HG03139 (cell line): ENCODE measurements at regions not wholly inside any gene's neighbourhood (a gene's known extent, or its start where the extent isn't known, plus 50 kb on each side); places are given as distances from the start of the nearest gene placed in this dataset.
"Not testable (repeated sequence)": the region's sequence is repeated elsewhere in the genome, so short reads cannot be mapped to it uniquely, and the experiment has no call there.

Source experiments
- ATAC-seq: cut with Tn5 transposase; IDR thresholded peaks from one replicate; pipeline ENCODE4 v1.9.1; 2021; ENCODE audit not compliant: unreplicated experiment

DNA sequence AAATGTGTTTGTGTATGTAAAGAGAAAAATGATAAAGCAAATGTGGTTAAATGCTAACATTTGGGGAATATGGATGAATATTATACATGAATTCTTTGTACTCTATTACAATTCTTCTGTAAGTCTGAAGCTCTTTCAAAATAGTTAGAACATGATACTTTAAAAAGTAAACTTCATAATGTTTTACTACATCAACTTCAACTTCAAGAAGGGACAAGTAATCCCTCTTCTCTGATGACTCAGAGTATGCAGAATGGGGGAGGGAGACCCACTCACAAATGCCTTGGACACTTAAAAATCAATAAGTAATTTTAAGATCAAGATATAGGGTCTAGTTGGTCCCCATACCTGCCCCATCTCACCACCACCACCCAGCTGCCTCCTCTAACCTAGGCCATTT, 162.4 kb downstream of the ESM1 start:
- no peak for ATAC-seq

DNA sequence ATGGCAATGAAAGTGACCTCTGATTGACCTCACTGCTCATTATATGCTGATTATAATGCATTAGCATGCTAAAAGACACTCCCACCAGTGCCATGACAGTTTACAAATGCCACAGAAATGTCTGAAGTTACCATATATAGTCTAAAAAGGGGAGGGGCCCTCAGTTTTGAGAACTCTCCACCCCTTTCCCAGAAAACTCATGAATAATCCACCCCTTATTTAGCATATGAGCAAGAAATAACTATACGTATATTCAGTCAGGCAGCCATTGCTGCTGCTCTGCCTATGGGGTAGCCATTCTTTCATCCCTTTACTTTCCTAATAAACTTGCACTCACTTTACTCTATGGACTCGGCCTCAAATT, 163.1 kb downstream of the ESM1 start:
- no peak for ATAC-seq

DNA sequence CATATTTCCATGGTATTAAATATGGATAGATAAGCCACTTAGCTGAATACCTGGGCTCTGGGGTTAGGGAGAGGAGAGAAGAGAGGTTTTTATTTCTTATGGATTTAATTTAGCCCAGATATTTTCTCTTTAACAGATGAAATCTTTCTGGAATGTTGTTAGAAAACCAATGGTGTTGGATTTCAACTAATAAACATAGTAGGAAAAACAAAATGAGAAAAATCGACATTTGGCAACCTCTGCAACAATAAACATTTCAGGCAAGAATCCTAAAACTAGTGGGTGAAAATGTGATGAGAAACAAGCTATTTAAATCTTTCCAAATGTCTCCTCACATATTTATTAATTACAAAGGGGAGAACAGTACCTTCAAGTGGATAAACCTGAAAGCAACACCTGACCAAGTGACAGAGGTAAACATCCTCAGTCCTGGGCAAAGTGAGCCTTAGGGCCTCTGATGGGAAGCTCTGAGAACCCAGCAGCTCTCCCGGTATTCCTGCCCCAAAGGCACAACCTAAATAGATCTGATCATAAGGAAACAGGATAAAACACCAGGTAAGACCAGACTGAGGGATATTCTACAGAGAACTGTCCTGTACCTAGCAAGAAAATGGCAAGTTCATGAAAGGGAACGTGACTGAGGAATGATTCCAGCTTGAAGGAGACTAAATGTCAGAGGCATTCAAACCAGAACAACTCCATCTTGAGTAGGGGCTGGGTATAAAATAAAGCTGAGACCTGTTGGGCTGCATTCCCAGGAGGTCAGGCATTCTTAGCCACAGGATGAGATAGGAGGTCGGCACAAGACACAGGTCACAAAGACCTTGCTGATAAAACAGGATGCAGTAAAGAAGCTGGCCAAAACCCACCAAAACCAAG, 163.7 kb downstream of the ESM1 start:
- no peak for ATAC-seq

DNA sequence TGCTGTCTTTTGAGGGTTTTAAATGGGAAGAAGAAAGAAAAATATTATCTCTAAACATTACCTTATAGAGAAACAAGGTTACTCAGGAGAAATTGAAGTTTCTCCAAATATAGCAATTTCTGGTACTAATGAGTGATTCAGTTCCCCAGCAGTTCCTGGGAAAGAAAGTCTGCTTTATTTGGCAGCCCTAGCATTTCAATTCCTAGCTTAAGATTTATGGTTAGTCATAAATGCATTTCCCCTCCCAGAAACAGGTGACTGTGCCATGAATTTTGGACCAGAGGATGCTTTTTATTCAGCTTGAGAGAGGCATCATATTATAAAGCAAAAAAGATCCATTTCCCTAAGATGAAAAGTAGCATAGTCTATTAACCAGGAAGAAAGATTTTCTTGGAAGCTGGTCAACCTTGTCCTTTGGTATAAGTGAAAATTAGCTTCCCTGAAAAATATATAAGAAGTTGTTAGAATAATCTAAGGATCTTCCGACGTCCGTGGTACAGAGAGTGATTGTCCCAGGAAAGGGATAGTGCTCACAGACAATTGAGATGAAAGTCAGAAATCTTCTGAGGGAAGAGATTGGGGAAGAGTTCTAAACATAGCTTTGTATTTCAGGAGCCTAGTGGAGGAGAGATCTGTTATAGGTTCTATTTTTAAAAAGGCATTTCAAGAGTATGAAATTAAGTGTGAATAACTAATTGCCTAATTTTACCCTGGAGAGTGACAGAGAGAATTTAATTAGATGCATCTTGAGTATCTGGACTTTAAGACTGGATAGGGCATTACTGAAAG, 164.9 kb downstream of the ESM1 start:
- ATAC-seq, result no peak

DNA sequence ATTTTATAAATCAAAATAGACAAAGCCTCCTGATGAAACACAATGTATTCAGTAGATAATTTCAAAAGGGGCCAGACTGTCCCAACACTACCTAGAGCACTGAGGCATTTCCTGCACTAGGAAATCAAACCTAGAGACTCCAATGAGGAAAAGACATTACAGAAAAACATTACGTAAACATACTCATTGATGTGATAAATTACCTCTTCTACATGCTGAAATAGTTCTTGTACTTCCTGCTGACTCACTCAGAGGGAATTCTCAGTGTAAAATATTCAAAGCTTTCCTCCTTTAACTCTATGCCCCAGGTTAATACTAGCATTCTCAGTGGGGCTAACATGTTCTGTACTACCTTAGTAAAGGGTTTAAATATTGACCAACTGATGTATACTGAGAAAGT, 178.0 kb downstream of the ESM1 start:
- no peak for ATAC-seq

DNA sequence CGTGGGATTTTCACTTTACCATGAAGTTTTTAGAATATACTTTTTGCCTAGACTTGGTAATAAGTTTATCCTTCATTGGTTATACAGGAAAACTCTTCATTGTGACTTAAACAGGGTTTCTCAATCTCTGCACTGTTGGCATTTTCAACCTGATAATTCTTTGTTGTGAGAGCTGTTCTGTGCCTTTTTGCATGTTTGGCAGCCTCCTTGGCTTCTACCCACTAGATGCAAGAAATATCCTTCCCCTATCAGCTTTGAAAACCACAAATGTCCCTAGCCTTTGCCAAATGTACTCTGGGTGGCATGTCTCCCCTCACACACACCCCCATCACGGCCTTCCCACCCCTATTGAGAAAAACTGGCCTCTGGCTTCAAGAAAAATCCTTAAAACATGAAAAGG, 180.9 kb downstream of the ESM1 start:
- no peak for ATAC-seq

DNA sequence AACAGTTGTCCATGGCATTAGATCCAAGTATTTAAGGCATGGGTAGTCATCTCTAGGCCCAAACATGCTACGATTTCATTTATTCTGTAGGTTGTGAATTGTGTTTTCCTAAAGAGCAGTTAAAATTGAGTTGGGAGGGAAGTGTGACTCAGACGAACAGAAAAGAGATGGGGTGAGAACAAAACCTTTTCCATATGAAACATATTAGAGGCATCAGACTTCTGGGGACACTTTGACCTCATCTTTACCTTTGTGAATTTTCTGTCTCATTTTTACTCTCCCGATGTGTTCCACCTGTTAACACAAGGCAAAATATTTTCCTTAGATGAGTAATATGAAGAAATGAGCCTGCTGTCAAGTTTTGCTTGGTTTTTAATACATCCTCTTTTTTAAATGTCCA, 181.3 kb downstream of the ESM1 start:
- ATAC-seq, result no peak

DNA sequence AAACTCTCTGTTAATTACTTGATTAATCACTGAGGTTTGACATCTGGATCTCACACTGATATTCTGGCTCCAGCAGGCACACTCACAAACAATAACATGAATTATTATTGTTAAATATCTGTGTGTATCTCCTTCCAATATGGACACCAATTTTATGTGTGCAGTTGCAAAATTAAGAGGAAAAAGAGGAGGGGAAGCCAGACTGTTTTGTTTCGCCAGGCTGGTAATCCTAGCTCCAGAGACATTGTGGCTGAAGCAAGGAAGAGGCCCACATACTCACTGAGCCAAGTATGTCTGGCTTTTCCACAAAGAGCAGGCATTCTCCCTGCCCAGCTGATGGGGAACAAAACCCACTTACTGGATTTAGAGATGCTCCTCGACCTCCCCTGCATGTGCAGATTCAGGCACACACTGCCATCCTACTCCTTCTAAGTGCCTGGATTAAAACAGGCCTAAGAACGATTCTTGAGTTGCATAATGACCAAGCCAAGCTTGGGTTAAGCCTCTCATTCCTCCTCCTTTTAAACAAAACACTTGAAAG, 181.9 kb downstream of the ESM1 start:
- ATAC-seq, result no peak

DNA sequence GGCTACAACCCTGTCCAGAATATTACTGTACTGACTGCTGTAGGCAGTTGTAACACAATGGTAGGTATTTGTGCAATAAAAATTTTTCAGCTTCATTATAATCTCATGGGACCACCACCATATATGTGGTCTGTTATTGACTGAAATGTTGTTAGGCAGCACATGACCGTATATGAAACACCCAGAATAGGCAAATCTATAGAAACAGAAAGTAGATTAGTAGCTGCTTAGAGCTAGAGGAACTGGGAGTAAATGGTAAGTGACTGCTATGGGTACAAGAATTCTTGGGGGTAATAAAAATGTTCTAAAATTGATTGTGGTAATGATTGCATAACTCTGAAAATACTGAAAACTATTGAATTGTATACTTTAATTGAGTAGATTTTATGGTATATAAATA, 185.7 kb downstream of the ESM1 start:
- peak; percentile 65 for ATAC-seq

DNA sequence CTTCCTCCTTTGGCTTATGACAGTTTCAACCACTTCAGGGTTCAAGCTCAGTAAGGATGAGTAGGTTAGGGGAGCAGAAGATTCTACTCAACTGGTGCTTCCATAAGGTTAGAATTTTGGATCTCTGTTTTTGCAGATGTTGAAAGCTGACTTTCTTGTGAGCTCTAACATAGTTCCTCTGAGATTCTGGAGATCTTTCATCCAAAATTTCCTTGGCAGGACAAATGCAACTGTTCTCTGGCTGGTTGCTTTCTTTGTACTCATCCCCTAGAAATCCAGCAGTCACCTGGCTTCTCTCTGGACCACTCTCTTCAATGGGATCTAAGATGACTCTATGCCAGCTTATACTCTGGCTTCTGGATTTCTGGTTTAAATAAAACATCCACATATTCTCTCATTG, 189.6 kb downstream of the ESM1 start:
- no peak for ATAC-seq

DNA sequence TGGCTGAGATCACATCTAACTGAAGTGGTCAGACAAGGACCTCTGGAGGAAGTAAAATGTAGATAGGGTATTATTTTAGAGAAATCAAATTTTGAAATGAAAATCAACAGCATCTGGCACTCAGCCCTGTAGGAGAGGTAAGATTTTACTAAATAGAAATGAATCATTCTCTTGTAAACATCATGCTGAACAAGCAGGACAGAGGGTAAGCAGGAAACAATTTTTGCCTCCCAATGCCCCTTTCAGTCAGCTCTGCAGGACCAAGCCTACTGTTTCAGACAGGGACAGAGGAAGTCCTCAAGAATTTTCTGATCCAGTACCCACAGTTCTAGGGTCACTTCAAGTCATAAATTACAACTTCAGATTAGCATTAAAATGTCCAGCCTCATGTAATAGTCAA, 190.1 kb downstream of the ESM1 start:
- no peak for ATAC-seq

DNA sequence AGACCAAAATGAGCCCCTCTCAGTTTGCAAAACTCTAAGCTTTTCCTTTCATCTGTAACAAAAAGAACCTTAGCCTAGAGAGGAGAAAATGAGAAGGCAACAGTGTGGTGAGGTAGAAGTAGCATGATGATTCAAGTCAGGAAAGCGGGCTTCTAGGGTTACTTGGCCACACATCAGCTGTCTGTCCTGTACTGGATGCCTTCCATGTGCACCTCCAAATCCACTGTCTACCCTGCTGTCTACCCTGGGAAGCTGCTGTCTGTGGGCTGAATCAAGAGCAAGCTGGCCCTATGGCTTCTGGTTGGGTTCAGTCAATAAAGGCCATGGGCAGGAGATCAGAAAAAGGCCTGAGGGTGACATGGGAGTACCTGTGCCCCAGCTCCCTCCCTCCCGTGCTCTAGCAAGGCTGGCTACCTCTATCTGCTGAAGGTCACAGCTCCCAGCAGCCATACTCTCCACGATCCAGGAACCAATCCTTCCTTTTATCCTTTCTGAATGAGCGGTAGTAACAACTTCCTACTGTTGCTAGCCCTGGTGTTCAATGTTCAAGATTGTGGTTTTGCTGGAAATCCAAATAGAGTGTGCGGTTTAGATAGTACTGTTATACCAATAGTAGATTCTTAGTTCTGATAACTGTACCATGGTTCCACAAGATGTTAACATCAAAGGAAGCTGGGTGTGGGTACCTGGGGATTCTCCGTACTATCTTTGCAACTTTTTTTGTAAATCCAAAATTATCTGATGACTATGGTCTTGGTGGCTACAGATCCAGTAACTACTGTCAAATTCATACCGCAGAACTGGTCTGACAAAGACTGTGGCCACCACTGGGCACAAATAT, 191.0 kb downstream of the ESM1 start:
- no peak for ATAC-seq

DNA sequence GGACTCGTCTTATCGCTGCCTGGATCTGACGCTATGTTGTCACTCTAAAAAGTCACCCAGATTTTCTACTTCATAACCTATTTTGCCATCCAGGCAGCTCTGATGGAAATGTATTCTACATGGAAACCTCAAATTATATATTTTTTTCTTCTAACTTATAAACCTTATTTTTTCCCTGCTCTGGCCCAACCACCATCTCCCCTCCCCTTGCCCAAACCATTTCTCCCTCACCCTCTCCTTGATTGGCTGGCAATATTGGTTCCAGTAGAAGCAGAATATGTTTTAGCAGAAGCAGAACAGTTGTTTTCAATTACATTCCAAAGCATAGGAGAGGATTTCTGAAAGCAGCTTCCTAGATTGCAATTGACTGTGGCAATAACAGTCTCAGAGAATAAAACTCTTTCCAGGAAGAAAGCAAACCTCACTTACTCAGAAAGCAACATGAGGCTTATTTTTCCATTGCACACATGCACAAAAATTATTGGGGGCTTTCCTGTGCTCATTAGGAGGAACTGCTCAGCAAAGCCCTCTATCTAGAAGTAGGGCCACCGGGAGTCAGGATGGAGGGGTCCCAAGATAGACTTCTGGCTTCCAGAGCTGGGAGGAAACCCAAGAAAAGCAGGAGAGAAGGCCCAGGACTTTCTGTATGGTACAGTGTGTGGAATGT, 191.8 kb downstream of the ESM1 start:
- no peak for ATAC-seq

DNA sequence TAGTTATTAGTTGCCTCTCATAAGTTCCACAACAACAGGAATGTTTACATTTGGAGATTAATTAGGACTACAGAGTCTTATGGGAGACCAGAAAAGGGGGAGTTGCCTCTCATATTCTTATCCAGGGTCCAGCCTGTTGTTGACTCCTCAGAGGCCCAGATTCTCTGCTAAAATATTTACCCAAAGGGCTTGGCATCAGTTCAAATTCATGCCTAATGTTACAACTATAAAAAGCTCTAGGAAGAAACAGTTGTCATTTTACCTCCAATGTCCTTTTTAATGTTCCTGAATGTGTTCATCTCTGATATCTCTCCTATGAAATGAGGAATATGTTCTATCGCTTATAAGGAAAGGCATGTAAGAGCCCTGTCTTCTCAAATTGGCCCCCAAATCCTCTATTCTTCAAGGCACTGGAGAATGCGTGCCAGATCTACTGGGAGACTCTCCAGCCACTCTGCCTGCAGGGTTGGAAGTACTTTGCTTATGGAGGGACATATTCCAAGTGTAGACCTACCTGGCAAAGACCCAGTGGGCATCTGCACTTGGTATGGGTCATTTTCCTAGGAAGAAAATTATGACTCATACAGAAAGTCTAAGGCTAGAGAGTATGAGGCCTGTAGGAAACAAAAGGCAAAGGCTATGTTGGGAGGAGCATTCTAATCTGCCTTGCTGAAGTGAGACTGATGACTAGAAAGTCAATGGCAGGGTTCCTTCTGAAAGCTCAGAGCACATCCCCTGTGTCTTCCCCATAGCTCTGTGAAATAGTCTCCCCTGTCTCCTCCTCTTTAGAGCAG, 192.6 kb downstream of the ESM1 start:
- ATAC-seq, result no peak

DNA sequence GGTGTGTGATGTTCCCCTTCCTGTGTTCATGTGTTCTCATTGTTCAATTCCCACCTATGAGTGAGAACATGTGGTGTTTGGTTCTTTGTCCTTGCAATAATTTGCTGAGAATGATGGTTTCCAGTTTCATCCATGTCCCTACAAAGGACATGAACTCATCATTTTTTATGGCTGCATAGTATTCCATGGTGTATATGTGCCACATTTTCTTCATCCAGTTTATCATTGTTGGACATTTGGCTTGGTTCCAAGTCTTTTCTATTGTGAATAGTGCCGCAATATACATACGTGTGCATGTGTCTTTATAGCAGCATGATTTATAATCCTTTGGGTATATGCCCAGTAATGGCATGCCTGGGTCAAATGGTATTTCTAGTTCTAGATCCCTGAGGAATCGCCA, 197.5 kb downstream of the ESM1 start:
- ATAC-seq, result not testable (repeated sequence)

DNA sequence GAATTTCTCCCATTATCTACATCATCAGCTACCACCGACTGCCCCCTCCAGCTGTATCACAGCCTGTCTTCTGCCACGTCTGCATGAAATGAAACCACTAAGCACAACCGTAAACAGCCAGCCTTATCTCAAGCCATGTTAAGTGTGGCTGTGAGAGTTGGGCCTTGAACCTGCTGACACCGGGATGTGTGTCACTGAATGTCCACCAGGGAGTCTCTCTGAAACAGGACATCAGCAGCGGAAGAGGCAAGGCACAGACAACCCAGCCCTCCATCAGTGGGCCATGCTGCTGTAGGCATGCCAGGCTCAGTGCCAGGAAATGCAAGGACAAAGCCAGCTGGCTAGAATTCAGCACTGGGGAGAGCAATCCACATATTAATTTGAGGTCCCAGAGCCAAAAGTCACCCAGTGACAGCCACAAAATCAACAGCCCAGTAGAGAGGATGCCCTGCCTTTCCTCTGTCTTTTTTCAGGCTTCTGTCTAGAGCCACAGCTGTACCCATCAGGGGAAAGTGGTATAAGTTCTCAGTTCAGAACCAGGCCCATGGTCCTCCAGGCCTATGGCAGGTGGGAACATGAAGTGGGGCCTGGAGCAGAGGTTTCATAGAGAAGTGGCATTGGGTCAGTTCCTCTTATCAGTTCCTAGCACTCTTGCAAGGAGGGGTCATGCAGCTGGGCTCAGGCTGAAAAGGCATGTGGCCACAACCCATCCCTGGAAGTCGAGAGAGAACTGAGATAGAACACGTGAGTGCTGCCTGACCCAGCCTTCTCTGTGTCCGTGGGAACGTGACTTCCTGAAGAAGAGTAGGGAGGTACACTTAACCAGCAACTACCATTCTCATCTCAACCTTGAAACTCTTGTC, 199.4 kb downstream of the ESM1 start:
- ATAC-seq, result peak; percentile 67

DNA sequence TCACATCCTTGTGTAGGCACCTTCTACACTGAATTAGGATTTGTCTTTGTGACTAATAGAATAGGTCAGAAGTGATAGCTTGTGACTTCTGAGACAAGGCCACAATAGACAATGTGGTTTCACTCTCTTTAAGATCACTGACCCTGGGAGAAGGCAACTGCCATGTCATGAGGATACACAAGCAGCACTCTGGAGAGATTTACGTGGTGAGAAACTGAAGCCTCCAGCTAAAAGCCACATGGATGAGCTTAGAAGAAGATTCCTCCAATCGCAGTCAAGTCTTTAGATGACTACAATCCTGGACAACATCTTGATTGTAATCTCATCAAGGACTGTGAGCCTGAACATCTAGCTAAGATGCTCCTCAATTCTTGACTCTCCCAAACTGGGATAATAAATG, 206.6 kb downstream of the ESM1 start:
- ATAC-seq, result no peak

DNA sequence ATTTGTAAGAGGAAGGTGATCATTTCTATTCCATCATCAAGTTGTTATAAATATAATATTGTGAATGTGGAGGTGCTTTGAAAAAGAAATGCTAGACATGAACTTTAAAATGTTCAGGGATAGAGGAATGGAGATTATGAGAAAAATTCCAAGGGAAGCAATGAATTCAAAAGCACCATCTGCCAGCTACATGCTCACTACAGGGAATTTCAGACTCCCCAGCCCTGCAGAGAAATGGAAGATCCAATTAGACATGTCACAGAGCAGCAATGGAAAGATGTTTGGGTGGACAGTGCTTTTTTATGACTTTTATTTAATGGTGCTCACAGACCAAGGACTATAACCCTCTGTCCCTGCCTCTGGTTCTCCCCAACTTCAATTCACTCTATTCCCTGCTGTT, 209.7 kb downstream of the ESM1 start:
- ATAC-seq, result no peak
